Vagina (tissue), 2 donors: ENCODE measurements at regions not wholly inside any gene's neighbourhood (a gene's known extent, or its start where the extent isn't known, plus 50 kb on each side); places are given as distances from the start of the nearest gene placed in this dataset.
A peak's percentile ranks its signal among the peaks of the same experiment; 100 is the strongest.
"Not testable (repeated sequence)": the region's sequence is repeated elsewhere in the genome, so short reads cannot be mapped to it uniquely, and the experiment has no call there.

ENCODE experiments used
- DNase-seq, 2 donors: peaks; one replicate each; pipeline ENCODE4 v3.0.0-alpha.2; 2017; ENCODE audit errors: extremely low spot score in 2 of 2
- H3K27ac ChIP-seq: fragments of 200-600 bp; sonication (generic); one replicate; pipeline ENCODE4 v1.5.1; 2019
- H3K27me3 ChIP-seq: fragments of 200-600 bp; sonication (generic); one replicate; pipeline ENCODE4 v1.5.1; 2019
- H3K36me3 ChIP-seq, 2 donors: fragments of 200-600 bp; sonication (generic); one replicate each; pipeline ENCODE4 v1.5.1; 2017 to 2019
- H3K4me1 ChIP-seq: fragments of 200-600 bp; sonication (generic); one replicate; pipeline ENCODE4 v1.5.1; 2019
- H3K4me3 ChIP-seq, 2 donors: fragments of 200-600 bp; sonication (generic); 1 replicate in 1 of 2; 2 replicates in 1 of 2; pipeline ENCODE4 v1.5.1; 2016 to 2019
- H3K9me3 ChIP-seq: fragments of 200-600 bp; sonication (generic); one replicate; pipeline ENCODE4 v1.5.1; 2019
- intact Hi-C: fragments of 100-400 bp; cut with DNase I; formaldehyde crosslinking; loops from one replicate; pipeline ENCODE4 v1.15.1; 2023

DNA sequence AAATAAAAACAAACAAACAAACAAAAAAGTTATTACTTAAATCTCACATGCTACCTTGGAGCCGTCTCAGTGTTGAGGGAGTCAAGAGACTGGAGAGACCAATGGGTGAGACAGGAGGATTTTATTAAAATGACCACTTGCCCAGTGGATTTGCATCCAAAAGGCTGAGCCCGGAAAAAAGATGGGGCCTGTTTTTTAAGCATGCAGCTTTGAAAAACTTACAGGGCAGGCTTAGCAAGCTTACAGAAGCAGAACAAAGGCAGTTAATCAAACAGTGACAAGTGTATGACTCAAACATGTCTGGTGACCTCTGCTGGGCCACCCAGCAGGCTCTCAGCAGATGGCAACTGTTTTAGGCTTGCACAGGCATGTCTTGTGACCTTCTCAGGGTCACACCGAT is 82.5 kb downstream of the POTEH start:
- H3K27me3 ChIP-seq, H3K27ac ChIP-seq, intact Hi-C loops, H3K9me3 ChIP-seq, H3K4me3 ChIP-seq, DNase-seq, H3K36me3 ChIP-seq, H3K4me1 ChIP-seq: not testable (repeated sequence)

GRCh38 chr22:15775118-15775517 is 85.3 kb downstream of the POTEH start:
- intact Hi-C loops, H3K4me3 ChIP-seq, H3K9me3 ChIP-seq, H3K36me3 ChIP-seq, H3K27ac ChIP-seq, H3K27me3 ChIP-seq, H3K4me1 ChIP-seq: not testable (repeated sequence)
- DNase-seq, result peak; percentile 69 to 84

GRCh38 chr22:15775670-15776669 is 86.1 kb downstream of the POTEH start:
- H3K4me1 ChIP-seq, H3K9me3 ChIP-seq, H3K27me3 ChIP-seq, intact Hi-C loops, H3K27ac ChIP-seq, H3K36me3 ChIP-seq, H3K4me3 ChIP-seq: not testable (repeated sequence)
- DNase-seq, result peak; percentile 61 to 69

GRCh38 chr22:15776727-15777126 is 86.9 kb downstream of the POTEH start:
- DNase-seq, H3K9me3 ChIP-seq, H3K27me3 ChIP-seq, H3K4me3 ChIP-seq, H3K4me1 ChIP-seq, intact Hi-C loops, H3K27ac ChIP-seq, H3K36me3 ChIP-seq: not testable (repeated sequence)

- H3K4me3 ChIP-seq, H3K36me3 ChIP-seq, H3K27me3 ChIP-seq, H3K4me1 ChIP-seq, intact Hi-C loops, H3K9me3 ChIP-seq, H3K27ac ChIP-seq, DNase-seq: not testable (repeated sequence)
Measured at GRCh38 chr22:15777150-15777549, 87.3 kb downstream of the POTEH start.

DNA sequence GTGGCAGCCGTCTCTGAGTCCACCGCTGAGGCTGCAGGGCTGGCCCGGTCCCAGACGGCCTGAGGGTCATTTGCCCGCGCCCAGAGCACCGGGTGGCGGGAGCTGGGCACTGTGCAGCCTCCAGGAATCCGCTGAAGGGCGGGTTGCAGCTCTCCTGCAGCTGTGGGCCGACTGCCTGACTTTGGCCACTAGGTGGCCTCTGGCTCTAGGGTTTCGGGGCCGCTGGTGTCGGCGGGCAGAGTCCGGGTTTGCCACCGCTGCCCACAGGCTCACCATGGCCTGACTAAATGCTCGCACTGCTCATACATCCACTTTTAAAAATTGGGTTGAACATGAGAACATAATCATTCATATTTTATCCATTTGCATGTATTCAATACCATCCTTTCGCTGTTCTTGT is 87.7 kb downstream of the POTEH start:
- intact Hi-C loops, H3K9me3 ChIP-seq, H3K4me3 ChIP-seq, H3K36me3 ChIP-seq, DNase-seq, H3K27ac ChIP-seq, H3K4me1 ChIP-seq, H3K27me3 ChIP-seq: not testable (repeated sequence)

- H3K9me3 ChIP-seq, DNase-seq, H3K36me3 ChIP-seq, intact Hi-C loops, H3K27me3 ChIP-seq, H3K4me1 ChIP-seq, H3K4me3 ChIP-seq, H3K27ac ChIP-seq: not testable (repeated sequence)
Measured at GRCh38 chr22:15778366-15778765, 88.5 kb downstream of the POTEH start.

DNA sequence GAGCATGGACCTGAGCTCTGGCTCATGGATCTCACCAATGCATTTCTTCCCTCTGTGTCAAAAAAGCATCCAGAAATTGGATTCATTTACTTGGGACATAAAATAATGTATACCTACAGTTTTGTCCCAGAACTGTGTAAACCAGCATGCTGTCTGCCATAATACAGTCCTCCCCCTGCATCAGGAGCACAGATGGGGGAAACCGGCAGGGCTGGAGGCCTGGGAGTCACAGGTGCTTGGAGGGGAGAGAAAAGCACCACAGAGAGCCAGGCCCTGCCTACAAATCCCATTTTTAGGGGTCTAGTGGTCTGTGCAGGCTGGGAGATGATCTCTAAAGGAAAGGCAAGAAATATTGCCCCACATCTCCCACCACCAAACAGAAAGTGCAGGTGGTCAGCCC is 91.8 kb downstream of the POTEH start:
- H3K9me3 ChIP-seq, H3K4me3 ChIP-seq, H3K27ac ChIP-seq, H3K4me1 ChIP-seq, H3K36me3 ChIP-seq, DNase-seq, intact Hi-C loops, H3K27me3 ChIP-seq: not testable (repeated sequence)

- H3K27ac ChIP-seq, H3K4me3 ChIP-seq, H3K9me3 ChIP-seq, H3K36me3 ChIP-seq, intact Hi-C loops, DNase-seq, H3K27me3 ChIP-seq, H3K4me1 ChIP-seq: not testable (repeated sequence)
Measured at GRCh38 chr22:15782933-15783332, 93.1 kb downstream of the POTEH start.

DNA sequence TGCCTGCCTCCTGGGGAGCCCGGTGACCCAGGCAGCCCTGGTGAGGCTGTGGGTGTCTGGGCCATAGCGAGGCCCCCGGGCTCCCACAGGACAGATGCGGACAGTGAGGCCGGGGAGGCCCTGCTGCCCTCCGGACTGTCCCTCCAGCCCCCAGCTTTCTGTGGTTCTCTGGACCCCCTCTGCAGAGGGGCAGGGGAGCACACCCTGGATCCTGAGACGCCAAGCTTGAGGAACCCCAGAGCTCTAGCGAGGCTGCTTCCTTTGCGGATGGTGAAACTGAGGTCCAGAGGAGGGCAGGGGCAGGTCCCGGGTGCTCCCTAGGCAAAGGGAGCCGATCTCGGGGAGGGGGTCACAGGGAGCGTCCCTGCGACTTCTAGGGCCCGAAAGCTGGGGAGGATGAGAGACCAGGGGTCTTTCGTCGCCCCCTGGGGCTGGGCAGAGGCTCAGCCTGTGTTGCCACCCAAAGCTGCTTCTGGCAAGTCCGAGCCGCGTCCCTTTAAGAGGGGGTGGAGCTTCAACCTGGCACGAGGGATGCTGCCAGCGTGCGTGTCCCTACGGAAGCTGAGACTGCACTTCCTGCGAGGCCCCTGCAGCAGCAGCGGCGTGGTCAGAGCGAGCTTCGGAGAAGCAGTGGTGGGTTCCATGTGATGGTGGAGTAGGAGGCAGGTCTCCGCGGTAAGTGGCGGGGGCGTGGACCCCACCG is 94.7 kb downstream of the POTEH start:
- H3K36me3 ChIP-seq, H3K4me3 ChIP-seq, H3K27ac ChIP-seq, H3K27me3 ChIP-seq, DNase-seq, H3K9me3 ChIP-seq, H3K4me1 ChIP-seq, intact Hi-C loops: not testable (repeated sequence)

- intact Hi-C loops, H3K9me3 ChIP-seq, H3K27me3 ChIP-seq, H3K4me1 ChIP-seq, DNase-seq, H3K4me3 ChIP-seq, H3K27ac ChIP-seq, H3K36me3 ChIP-seq: not testable (repeated sequence)
Measured at GRCh38 chr22:15786942-15787733, 97.3 kb downstream of the POTEH start.

GRCh38 chr22:15791557-15791956 is 101.7 kb downstream of the POTEH start:
- H3K4me1 ChIP-seq, H3K4me3 ChIP-seq, DNase-seq, H3K36me3 ChIP-seq, H3K27ac ChIP-seq, H3K27me3 ChIP-seq, H3K9me3 ChIP-seq, intact Hi-C loops: not testable (repeated sequence)

GRCh38 chr22:15799935-15800334 is 110.1 kb downstream of the POTEH start:
- H3K27me3 ChIP-seq, H3K4me1 ChIP-seq, intact Hi-C loops, H3K27ac ChIP-seq, DNase-seq, H3K4me3 ChIP-seq, H3K36me3 ChIP-seq, H3K9me3 ChIP-seq: not testable (repeated sequence)
